C4-2B (cell line): ENCODE measurements at regions not wholly inside any gene's neighbourhood (a gene's known extent, or its start where the extent isn't known, plus 50 kb on each side); places are given as distances from the start of the nearest gene placed in this dataset.

Source experiments
- ZFX ChIP-seq: fragments of 450-650 bp; IDR thresholded peaks from 2 replicates; pipeline ENCODE4 v1.6.1; 2017
- TF ChIP-seq, protein P1 (sequence below): fragments of 450-650 bp; conservative IDR thresholded peaks from 2 replicates; pipeline ENCODE4 v1.5.1; 2017; ENCODE audit warnings: mild to moderate bottlenecking

GRCh38 chr1:106868828-106869227 lies 187.6 kb upstream of the PRMT6 start:
- TF ChIP-seq, protein P1, sequence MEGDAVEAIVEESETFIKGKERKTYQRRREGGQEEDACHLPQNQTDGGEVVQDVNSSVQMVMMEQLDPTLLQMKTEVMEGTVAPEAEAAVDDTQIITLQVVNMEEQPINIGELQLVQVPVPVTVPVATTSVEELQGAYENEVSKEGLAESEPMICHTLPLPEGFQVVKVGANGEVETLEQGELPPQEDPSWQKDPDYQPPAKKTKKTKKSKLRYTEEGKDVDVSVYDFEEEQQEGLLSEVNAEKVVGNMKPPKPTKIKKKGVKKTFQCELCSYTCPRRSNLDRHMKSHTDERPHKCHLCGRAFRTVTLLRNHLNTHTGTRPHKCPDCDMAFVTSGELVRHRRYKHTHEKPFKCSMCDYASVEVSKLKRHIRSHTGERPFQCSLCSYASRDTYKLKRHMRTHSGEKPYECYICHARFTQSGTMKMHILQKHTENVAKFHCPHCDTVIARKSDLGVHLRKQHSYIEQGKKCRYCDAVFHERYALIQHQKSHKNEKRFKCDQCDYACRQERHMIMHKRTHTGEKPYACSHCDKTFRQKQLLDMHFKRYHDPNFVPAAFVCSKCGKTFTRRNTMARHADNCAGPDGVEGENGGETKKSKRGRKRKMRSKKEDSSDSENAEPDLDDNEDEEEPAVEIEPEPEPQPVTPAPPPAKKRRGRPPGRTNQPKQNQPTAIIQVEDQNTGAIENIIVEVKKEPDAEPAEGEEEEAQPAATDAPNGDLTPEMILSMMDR, result no peak
- no peak for TF ChIP-seq ZFX
